ENCODE measurements at regions not wholly inside any gene's neighbourhood (a gene's known extent, or its start where the extent isn't known, plus 50 kb on each side); places are given as distances from the start of the nearest gene placed in this dataset.
"Not testable (repeated sequence)": the region's sequence is repeated elsewhere in the genome, so short reads cannot be mapped to it uniquely, and the experiment has no call there.

DNA sequence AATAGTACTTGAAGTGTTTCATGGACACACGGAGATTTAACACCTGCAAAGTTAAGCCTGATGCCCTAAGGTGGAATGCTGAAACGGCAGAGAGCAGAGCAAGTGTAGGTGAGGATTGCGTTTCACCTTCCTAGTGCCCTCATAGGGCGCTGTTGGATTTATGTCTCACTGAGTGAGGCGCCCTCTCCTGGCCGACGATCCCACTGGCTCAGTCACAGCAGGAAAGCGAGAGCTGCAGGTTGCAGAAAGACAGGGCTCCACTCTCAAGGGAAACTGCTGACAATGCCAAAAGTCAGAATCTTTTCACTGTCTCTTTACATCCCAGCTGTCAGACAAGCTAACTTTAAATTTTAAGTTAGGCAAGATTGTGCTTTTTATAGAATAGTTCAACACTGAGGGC lies 127.6 kb downstream of the POTEC start:
- not testable (repeated sequence) for H3K27me3 ChIP-seq (ENCODE audit: control insufficient read depth, insufficient read depth, low read length); H3K36me3 ChIP-seq (ENCODE audit: control insufficient read depth, insufficient read depth, low read length); H3K4me3 ChIP-seq (ENCODE audit: low read length); H3K9me3 ChIP-seq (ENCODE audit: control insufficient read depth, low read depth, low read length); H3K4me1 ChIP-seq (ENCODE audit: control insufficient read depth, insufficient read depth, low read length); H3K27ac ChIP-seq (ENCODE audit: low read length)
- WGBS (ENCODE audit: insufficient coverage, low lambda C conversion rate), result no CpG with 5 or more reads among the region's 8 CpGs
- peak in 1 of 2 donors; percentile 16 for DNase-seq

DNA sequence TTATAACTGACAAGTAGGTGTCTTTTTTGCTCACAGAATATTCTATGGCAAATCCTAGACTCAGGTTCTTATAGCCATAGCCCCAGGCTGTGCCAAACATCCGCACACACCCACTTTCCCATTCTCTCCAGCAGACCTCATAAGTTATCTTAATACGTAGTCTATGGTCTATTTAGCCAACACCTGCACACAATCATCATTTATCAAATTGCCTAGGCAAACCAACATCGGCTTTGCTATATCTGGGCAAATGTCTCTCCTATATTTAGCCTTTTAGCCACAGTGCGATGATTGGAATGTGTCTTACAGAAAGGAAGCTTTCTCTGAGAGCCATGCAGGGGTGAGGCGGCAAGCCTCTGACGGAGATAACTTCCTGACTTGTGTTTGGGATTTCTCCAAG lies 128.0 kb downstream of the POTEC start:
- DNase-seq; H3K36me3 ChIP-seq (ENCODE audit: control insufficient read depth, insufficient read depth, low read length); H3K9me3 ChIP-seq (ENCODE audit: control insufficient read depth, low read depth, low read length); H3K4me3 ChIP-seq (ENCODE audit: low read length); H3K27ac ChIP-seq (ENCODE audit: low read length); H3K4me1 ChIP-seq (ENCODE audit: control insufficient read depth, insufficient read depth, low read length); H3K27me3 ChIP-seq (ENCODE audit: control insufficient read depth, insufficient read depth, low read length): not testable (repeated sequence)
- WGBS (ENCODE audit: insufficient coverage, low lambda C conversion rate), result no CpG with 5 or more reads among the region's 6 CpGs

DNA sequence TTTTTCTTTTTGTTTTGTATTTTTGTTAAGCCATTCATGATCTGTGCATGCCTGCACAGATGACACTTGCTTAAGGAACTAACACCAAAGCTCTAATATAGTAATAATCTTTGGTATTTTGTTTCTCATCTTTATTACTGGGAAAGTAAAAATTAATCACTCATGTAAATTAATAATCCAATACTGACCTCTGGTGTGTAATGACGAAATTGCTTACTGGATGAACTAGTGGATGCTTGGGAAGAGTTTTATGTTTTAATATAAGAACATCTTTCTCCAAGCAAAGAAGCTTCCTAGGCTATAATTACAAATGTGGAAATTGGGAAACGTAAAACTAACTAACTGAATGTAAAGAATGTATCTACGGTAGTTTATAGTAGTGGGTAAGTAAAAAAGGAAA lies 147.9 kb downstream of the POTEC start:
- H3K9me3 ChIP-seq (ENCODE audit: control insufficient read depth, low read depth, low read length); H3K4me1 ChIP-seq (ENCODE audit: control insufficient read depth, insufficient read depth, low read length); H3K27me3 ChIP-seq (ENCODE audit: control insufficient read depth, insufficient read depth, low read length); H3K36me3 ChIP-seq (ENCODE audit: control insufficient read depth, insufficient read depth, low read length); H3K27ac ChIP-seq (ENCODE audit: low read length); DNase-seq; H3K4me3 ChIP-seq (ENCODE audit: low read length): not testable (repeated sequence)
- WGBS (ENCODE audit: insufficient coverage, low lambda C conversion rate), result no CpG with 5 or more reads among the region's 3 CpGs

DNA sequence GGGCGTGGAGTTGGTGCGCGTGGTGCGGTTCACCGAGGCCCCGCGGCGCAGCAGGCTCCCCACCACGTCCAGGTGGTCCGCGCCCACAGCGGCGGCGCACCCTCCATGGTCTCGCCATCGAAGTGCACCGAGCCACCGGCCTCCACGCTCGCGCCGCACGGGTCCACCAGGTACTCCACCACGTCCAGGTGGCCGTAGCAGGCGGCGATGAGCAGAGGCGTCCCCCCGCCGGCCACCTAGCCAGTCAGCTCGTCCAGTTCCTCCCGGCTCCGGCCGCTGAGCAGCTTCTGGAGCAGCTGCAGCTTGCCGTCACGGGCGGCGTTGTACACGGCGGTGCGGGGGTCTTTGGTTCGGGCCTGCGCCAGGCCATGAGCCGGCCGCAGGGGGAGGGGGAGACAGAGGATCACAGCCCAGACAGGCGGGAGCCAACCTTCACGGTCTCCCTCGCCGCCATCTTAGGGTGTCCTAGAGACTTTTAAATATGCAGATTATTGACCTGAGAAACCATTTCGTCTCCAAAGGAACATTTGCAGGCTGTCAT lies 149.8 kb downstream of the POTEC start:
- H3K27me3 ChIP-seq (ENCODE audit: control insufficient read depth, insufficient read depth, low read length); H3K4me3 ChIP-seq (ENCODE audit: low read length); H3K9me3 ChIP-seq (ENCODE audit: control insufficient read depth, low read depth, low read length); H3K4me1 ChIP-seq (ENCODE audit: control insufficient read depth, insufficient read depth, low read length); H3K36me3 ChIP-seq (ENCODE audit: control insufficient read depth, insufficient read depth, low read length); H3K27ac ChIP-seq (ENCODE audit: low read length); DNase-seq: not testable (repeated sequence)
- WGBS (ENCODE audit: insufficient coverage, low lambda C conversion rate), result no CpG with 5 or more reads among the region's 50 CpGs

DNA sequence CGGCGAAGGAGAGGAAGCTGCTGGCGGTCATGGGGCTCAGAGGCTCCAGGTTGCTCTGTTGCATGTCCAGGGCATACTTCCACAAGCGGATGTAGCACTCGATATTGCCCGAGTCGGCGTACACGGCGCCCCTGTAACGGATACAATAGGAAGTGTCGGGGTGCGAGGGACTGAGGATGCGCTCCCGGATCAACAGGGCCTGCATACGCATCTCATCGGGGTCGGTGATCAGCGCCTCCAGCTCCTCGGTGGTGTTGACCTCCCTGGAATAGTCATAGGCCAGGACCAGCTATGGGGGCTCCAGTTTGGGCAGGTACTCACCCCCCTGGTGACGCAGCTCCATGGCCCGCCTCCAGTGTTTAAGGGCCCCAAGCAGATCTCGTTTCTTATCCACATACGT lies 150.8 kb downstream of the POTEC start:
- H3K4me3 ChIP-seq (ENCODE audit: low read length); DNase-seq: not testable (repeated sequence)
- no CpG with 5 or more reads among the region's 24 CpGs for WGBS (ENCODE audit: insufficient coverage, low lambda C conversion rate)

DNA sequence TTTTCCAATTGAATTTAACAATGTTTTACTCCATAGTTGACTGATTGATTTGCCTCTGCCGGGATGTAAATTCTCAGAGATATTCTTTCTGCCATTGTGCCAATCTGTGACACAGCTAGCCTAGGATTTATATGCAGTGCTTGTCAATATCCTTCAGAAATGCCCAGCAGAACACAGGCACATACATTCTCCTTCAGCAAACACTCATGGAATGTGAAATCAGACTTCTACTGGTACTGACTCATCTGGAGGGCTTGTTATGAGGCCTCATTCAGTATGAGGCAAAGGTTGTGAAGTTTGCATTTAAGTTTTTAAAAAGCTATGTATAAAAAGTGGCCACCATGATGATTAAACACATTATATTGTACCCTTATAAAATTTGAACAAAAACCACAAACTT lies 158.4 kb downstream of the POTEC start:
- H3K27me3 ChIP-seq (ENCODE audit: control insufficient read depth, insufficient read depth, low read length); H3K4me3 ChIP-seq (ENCODE audit: low read length); H3K36me3 ChIP-seq (ENCODE audit: control insufficient read depth, insufficient read depth, low read length); H3K9me3 ChIP-seq (ENCODE audit: control insufficient read depth, low read depth, low read length); H3K4me1 ChIP-seq (ENCODE audit: control insufficient read depth, insufficient read depth, low read length); H3K27ac ChIP-seq (ENCODE audit: low read length); DNase-seq: not testable (repeated sequence)
- no CpG with 5 or more reads among the region's 1 CpG for WGBS (ENCODE audit: insufficient coverage, low lambda C conversion rate)

More for the DNA sequence above, 150.8 kb downstream of the POTEC start:
- not testable (repeated sequence) for H3K4me1 ChIP-seq (ENCODE audit: control insufficient read depth, insufficient read depth, low read length); H3K27ac ChIP-seq (ENCODE audit: low read length); H3K9me3 ChIP-seq (ENCODE audit: control insufficient read depth, low read depth, low read length); H3K27me3 ChIP-seq (ENCODE audit: control insufficient read depth, insufficient read depth, low read length); H3K36me3 ChIP-seq (ENCODE audit: control insufficient read depth, insufficient read depth, low read length)

DNA sequence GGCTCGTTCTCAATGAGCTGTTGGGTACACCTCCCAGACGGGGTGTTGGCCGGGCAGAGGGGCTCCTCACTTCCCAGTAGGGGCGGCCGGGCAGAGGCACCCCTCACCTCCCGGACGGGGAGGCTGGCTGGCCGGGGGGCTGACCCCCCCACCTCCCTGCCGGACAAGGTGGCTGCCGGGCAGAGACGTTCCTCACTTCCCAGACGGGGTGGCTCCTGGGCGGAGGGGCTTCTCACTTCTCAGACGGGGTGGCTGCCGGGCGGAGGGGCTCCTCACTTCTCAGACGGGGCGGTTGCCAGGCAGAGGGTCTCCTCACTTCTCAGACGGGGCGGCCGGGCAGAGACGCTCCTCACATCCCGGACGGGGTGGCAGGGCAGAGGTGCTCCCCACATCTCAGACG lies 160.7 kb downstream of the POTEC start:
- not testable (repeated sequence) for H3K4me3 ChIP-seq (ENCODE audit: low read length); DNase-seq; H3K36me3 ChIP-seq (ENCODE audit: control insufficient read depth, insufficient read depth, low read length); H3K9me3 ChIP-seq (ENCODE audit: control insufficient read depth, low read depth, low read length); H3K27ac ChIP-seq (ENCODE audit: low read length); H3K27me3 ChIP-seq (ENCODE audit: control insufficient read depth, insufficient read depth, low read length); H3K4me1 ChIP-seq (ENCODE audit: control insufficient read depth, insufficient read depth, low read length)
- WGBS (ENCODE audit: insufficient coverage, low lambda C conversion rate), result no CpG with 5 or more reads among the region's 25 CpGs

DNA sequence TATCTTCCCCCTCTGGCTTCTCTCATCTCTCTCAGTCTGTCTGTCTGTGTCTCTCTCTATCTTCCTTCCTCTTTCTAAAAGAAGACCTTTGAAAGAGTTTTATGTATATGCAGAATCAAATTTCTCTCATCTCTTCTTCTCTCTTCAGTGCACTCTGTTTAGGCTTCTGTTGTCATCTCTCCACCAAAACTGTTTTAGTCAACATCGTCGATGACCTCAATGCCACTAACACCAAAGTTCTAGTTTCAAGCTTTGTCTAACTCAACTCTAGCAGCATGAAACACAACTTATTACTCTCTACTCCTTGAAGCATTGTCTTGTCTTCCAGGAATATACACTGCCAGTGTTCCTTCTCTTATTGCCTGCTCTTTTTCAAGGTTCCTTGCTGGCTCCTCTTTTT lies 163.9 kb downstream of the POTEC start:
- H3K9me3 ChIP-seq (ENCODE audit: control insufficient read depth, low read depth, low read length); H3K4me3 ChIP-seq (ENCODE audit: low read length); H3K4me1 ChIP-seq (ENCODE audit: control insufficient read depth, insufficient read depth, low read length); DNase-seq; H3K27ac ChIP-seq (ENCODE audit: low read length); H3K36me3 ChIP-seq (ENCODE audit: control insufficient read depth, insufficient read depth, low read length); H3K27me3 ChIP-seq (ENCODE audit: control insufficient read depth, insufficient read depth, low read length): not testable (repeated sequence)
- WGBS (ENCODE audit: insufficient coverage, low lambda C conversion rate), result no CpG with 5 or more reads among the region's 2 CpGs

DNA sequence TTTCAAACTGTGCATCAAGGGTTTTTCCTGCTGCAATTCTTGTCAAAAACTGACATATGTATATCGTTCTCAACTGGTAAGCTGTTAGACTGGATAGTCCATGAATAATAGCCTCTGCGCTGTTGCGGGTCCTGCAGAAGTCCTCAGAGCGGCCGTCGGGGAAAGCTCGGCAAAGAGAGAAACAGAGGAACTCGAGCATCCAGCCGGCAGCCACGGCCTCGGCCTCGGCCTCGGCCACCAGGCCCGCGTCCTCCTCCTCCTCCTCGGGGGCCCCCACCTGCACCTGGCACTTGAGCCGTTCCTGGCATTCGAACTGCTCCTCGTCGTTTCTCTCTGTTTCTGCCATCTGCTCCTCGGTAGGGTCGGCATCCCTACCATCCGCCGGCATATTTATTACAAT lies 165.0 kb downstream of the POTEC start:
- whole genome bisulfite sequencing (ENCODE audit: insufficient coverage, low lambda C conversion rate), result 100% methylated on average over 2 of the region's 24 CpGs
- not testable (repeated sequence) for H3K27me3 ChIP-seq (ENCODE audit: control insufficient read depth, insufficient read depth, low read length)

DNA sequence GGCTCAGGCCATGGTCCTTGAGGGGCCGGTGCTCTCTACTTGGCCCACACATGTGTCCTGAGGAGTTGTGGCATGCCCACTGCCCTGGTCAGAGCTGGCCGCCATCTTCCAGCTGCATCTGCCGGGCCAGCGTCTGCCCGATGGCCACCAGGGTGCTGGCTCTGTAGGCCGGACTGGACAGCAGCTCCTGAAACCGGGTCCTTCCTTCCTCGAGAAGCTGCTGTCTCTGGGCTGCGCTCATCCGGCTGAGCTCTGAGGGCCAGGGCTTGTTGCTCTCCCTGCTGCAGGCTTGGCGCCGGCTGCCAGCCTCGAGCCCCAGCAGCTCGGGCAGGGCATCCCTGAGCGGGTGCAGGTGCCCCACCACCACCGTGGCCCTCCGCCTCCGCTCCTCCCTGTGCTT lies 182.1 kb downstream of the POTEC start:
- not testable (repeated sequence) for H3K27me3 ChIP-seq (ENCODE audit: control insufficient read depth, insufficient read depth, low read length); H3K4me1 ChIP-seq (ENCODE audit: control insufficient read depth, insufficient read depth, low read length); H3K36me3 ChIP-seq (ENCODE audit: control insufficient read depth, insufficient read depth, low read length); H3K4me3 ChIP-seq (ENCODE audit: low read length); DNase-seq; H3K27ac ChIP-seq (ENCODE audit: low read length); H3K9me3 ChIP-seq (ENCODE audit: control insufficient read depth, low read depth, low read length)
- WGBS (ENCODE audit: insufficient coverage, low lambda C conversion rate), result no CpG with 5 or more reads among the region's 18 CpGs

More for the DNA sequence above, 165.0 kb downstream of the POTEC start:
- H3K27ac ChIP-seq (ENCODE audit: low read length); DNase-seq; H3K9me3 ChIP-seq (ENCODE audit: control insufficient read depth, low read depth, low read length); H3K36me3 ChIP-seq (ENCODE audit: control insufficient read depth, insufficient read depth, low read length); H3K4me1 ChIP-seq (ENCODE audit: control insufficient read depth, insufficient read depth, low read length); H3K4me3 ChIP-seq (ENCODE audit: low read length): not testable (repeated sequence)

DNA sequence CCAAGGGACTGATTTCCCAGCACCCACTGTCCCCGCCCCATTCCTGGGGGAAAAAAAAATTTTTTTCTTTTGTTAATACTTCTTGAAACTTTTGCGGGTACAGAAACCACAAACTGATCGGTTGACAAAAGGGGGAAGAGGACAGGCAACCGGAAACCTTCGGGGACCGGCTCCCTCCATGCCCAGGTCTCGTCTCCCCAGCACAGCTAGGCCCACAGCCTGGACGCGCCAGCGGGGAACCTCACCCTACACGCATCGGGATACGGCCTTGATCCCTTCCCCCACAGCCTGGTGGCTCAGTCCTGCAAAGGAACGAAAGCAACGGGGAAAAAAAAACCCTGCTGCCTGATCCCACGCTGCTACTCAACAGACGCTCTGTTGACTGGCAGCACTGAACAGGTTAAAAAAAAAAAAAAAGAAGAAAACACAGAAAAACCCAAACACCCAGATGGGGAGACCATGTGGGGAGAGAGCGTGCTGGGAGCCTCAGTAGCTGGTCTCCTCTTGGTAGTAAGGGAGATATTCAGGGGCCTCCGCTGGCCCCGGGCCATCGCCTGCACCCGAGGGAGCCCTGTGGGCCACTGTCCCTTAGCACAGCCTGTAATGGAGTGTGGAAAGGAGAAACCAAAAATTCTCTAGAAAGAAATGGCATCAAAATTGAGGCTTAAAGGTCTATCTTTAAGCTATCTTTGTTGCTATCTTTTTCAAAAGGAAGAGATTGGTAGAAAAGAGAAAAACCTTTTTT lies 185.7 kb downstream of the POTEC start:
- not testable (repeated sequence) for H3K36me3 ChIP-seq (ENCODE audit: control insufficient read depth, insufficient read depth, low read length); H3K9me3 ChIP-seq (ENCODE audit: control insufficient read depth, low read depth, low read length); DNase-seq; H3K4me3 ChIP-seq (ENCODE audit: low read length); H3K27ac ChIP-seq (ENCODE audit: low read length); H3K27me3 ChIP-seq (ENCODE audit: control insufficient read depth, insufficient read depth, low read length); H3K4me1 ChIP-seq (ENCODE audit: control insufficient read depth, insufficient read depth, low read length)
- WGBS (ENCODE audit: insufficient coverage, low lambda C conversion rate), result no CpG with 5 or more reads among the region's 22 CpGs
